GM13977 (cell line): ENCODE measurements at regions not wholly inside any gene's neighbourhood (a gene's known extent, or its start where the extent isn't known, plus 50 kb on each side); places are given as distances from the start of the nearest gene placed in this dataset.
A peak's percentile ranks its signal among the peaks of the same experiment; 100 is the strongest.
"Not testable (repeated sequence)": the region's sequence is repeated elsewhere in the genome, so short reads cannot be mapped to it uniquely, and the experiment has no call there.

ENCODE experiments used
- DNase-seq: peaks from one replicate; pipeline ENCODE4 v3.0.0; 2012; ENCODE audit warnings: low spot score
- in situ Hi-C: fragments of 300-500 bp; cut with MboI; formaldehyde crosslinking; loops from one replicate; pipeline ENCODE4 v1.12.0; 2022; ENCODE audit warnings: low sequenced_read_pairs, low pct_unique_long_range_greater_than_20kb, mixed read lengths, inconsistent platforms; ENCODE audit not compliant: unreplicated experiment
- TF ChIP-seq, protein P1 (sequence below): IDR thresholded peaks from 2 replicates; pipeline ENCODE4 v1.5.1; 2012; ENCODE audit warnings: mild to moderate bottlenecking, control low read depth; ENCODE audit not compliant: insufficient read depth; ENCODE audit errors: extremely low read depth, missing control alignments

DNA sequence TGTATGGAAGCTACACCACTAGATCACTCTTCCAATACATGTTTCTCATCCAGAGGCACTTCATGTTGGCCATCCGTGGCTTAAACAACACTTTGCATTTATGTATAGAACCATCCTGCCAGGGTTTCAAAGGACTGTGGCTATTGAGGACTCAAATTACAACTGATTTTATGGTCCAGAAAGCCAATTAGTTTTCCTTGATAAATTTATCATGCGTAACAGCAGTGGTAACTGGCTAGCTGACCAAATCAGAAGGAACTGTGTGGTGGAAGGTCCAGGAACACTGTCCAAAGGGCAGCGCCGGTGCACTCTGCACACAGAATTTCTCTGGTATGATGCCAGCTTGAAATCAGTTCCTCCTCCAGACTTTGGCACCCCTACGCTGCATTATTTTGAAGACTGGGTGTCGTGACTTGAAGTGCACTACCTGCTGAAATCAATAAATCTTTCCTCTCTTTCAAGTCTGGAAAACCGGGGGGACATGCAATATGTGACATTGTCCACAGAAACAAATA, 69.3 kb upstream of the TMEM252 start:
- DNase-seq, result no peak
- TF ChIP-seq, protein P1, sequence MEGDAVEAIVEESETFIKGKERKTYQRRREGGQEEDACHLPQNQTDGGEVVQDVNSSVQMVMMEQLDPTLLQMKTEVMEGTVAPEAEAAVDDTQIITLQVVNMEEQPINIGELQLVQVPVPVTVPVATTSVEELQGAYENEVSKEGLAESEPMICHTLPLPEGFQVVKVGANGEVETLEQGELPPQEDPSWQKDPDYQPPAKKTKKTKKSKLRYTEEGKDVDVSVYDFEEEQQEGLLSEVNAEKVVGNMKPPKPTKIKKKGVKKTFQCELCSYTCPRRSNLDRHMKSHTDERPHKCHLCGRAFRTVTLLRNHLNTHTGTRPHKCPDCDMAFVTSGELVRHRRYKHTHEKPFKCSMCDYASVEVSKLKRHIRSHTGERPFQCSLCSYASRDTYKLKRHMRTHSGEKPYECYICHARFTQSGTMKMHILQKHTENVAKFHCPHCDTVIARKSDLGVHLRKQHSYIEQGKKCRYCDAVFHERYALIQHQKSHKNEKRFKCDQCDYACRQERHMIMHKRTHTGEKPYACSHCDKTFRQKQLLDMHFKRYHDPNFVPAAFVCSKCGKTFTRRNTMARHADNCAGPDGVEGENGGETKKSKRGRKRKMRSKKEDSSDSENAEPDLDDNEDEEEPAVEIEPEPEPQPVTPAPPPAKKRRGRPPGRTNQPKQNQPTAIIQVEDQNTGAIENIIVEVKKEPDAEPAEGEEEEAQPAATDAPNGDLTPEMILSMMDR, result no peak
- in situ Hi-C loops, result no loop called here

DNA sequence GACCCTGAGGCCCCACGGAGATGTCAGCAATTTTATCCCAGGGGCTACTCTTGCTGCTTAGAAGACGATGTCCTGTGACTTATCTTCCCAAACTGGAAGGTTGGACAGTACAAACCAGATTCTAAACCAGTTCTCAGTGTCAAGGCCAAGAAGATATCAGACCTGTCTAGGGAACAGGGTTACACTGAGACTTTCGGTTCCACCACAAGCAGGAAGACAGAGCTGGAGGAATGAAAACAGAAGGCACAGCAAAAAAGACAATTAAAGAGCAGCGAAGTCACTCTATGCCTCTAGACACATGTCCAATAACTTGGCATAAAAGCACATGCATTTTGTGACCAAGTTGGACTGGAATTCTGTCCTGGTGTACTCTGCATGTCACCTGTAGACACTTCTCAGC, 73.4 kb upstream of the TMEM252 start:
- no peak for DNase-seq
- in situ Hi-C loops, result no loop called here
- TF ChIP-seq, protein P1, result no peak

DNA sequence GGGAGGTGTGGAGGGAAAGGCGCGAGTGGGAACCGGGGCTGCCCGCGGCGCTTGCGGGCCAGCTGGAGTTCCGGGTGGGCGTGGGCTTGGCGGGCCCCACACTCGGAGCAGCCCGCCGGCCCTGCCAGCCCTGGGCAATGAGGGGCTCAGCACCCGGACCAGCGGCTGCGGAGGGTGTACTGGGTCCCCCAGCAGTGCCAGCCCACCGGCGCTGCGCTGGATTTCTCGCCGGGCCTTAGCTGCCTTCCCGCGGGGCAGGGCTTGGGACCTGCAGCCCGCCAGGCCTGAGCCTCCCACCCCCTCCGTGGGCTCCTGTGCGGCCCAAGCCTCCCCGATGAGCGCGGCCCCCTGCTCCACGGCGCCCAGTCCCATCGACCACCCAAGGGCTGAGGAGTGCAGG, 76.3 kb upstream of the TMEM252 start:
- DNase-seq, in situ Hi-C loops: not testable (repeated sequence)

DNA sequence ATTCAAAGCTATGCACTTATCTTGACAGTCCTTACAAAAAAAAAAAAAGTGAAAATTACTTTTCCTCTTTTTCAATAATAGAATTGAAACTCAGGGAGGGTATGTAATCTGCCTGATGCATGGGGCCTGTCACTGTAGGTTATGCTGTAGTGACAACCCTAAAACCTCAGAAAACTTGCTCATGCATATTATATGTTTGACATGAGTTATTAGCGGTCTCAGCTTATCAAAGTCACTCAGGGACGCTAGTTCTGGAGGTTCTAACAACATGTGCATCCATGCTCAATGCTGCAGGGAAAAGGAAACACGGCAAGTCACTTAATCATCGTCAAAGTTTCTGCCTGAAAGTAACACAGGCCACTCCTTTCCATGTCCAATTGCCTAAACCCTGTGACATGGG, 78.4 kb upstream of the TMEM252 start:
- in situ Hi-C loops, result no loop called here
- DNase-seq, result peak; percentile 46
- TF ChIP-seq, protein P1, result no peak

DNA sequence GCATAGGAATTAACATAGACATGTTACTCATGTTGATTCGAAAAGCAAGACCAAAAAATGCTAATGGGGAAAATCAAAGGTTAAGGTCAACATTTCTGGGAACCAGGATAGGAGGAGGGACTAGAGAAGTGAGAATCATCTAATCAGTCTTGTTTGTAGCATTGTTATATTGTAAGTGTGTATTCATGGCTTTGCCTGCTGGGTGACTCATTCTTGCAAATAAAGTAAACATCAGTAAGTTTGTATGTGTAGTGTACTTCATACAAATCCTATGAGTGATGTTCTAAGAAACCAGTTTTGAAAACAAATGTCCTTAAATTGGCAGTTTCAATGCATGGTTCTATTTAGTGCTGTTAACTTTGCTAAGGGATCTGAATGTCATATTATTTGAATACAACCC, 79.0 kb upstream of the TMEM252 start:
- in situ Hi-C loops, result loop anchor here (5.0 kb wide), 1 partner anchor 38 kb away; no protein-coding TSS in a partner anchor
- DNase-seq, result no peak
- TF ChIP-seq, protein P1, result no peak

DNA sequence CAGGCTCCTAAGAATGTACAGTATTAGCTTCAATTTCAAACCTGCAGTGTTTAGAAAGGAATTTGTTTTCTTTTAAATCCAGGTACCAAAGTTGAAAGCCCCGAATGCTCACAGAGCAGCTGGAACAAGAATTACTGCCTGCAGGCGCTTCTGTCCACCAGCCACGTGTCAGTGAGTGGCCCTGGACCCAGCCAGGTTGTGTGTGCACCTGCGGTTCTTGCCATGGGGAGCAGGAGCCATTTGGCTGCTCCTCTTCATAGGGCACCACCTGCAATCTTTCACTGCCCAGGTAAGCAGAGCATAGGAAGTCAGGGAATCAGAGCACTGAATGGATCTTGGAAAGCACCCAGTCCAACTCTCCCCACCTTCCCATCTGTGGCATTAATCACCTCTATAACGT, 79.5 kb upstream of the PIP5K1B start:
- in situ Hi-C loops, result no loop called here
- no peak for DNase-seq
- TF ChIP-seq, protein P1, result no peak

DNA sequence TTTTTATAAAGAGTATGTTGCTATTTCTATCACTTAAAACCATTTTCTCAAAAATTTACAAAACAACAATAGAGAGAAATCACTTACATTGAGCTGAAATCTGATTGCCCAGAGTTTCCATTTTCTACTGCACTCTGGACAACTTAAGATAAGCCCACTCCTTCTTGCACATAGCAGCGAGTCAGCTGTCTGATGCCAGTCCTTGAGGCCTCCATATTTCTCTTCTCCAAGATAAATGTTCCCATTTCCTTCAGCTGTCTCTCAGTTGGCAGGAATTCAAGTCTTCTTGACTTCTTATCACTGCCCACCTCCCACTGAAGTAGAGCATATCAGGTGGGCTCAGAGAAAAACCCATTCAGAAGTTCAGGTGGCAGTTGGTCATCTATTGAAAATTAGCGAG, 78.5 kb upstream of the PIP5K1B start:
- TF ChIP-seq, protein P1, result no peak
- in situ Hi-C loops, result no loop called here
- no peak for DNase-seq
